Erythroblast (primary cell): ENCODE measurements at regions not wholly inside any gene's neighbourhood (a gene's known extent, or its start where the extent isn't known, plus 50 kb on each side); places are given as distances from the start of the nearest gene placed in this dataset.
"Not testable (repeated sequence)": the region's sequence is repeated elsewhere in the genome, so short reads cannot be mapped to it uniquely, and the experiment has no call there.

Experiments used
- DNase-seq, 2 experiments: peaks; one replicate each; lab custom pipeline; 2025; lab: John Stamatoyannopoulos, UW
- GATA1 ChIP-seq: IDR thresholded peaks from 2 replicates; pipeline ENCODE4 v1.6.1; 2011; ENCODE audit warnings: low read depth, mild to moderate bottlenecking, control low read depth, low read length, moderate library complexity
- POLR2A ChIP-seq: IDR thresholded peaks from 2 replicates; pipeline ENCODE4 v1.6.1; 2011; ENCODE audit warnings: mild to moderate bottlenecking, low read length

DNA sequence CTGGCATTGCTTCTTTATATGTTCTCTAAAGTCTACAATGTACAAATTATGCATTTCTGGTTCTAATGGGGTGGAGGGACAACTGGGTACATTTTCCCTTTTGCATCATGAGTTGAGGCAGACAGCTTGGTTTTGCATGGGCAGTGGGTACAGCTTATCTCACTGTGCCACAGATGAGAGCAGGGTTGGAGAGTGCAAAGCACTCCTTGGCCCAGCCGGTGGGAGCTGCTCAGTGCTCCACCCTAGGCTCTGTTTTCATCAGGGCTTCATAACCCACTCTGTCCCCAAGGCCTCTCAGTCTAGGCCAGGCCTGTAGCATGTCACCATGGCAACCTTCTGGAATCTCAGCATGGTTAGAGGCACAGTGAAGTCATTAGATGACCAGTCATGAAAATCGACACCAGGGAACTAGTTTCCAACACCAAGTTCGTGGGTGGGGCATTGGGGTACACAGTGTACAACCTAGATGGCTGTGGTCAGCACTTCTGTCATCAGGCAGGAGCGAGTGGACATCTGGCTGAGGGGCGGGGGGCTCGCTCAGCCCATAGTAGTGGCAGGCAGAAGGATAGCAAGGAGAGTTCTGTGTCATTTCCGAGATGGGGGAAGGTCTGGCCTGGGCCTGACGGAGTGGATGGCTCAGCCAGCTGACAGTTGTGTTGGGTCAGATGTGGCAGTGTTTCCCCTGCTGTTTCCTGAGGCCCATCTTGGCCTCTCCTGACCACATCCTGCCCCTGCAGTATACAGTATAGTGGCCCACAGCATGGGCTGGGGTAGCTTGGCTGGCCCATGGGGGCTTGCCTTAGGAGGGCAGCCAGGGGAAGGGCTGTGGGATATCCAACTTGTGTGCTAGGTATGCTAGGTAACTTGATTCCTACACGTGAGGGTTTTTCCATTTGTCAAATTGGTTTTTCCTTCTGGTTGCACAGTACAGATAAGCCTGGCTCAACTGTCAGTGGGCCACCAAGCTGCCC is 75.7 kb upstream of the PRR23C start:
- TF ChIP-seq GATA1 (no peak), POLR2A (no peak)
- DNase-seq, result no peak

- DNase-seq, result peak; percentile 64 to 71
- TF ChIP-seq POLR2A (peak; percentile 29), GATA1 (no peak)
Measured at GRCh38 chr3:139121513-139122220, 77.0 kb upstream of the PRR23C start.

DNA sequence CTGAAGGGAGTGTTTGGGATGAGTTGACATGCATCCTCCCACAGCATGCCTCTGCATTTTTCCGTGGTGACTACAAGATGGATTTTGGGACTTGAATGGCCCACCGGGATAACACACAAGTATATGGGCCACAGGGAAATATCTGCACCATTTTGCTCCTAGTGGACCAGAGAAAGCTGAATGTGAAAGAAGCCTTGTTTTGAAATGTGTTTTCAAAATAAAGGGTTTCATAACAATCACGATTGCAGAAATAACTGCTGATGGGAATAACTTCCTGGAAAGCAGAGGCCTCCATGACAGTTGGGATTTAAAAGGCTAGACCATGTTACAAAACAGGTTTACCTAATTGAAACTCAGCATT is 77.5 kb upstream of the PRR23C start:
- no peak for DNase-seq
- no peak for TF ChIP-seq GATA1
- no peak for TF ChIP-seq POLR2A

DNA sequence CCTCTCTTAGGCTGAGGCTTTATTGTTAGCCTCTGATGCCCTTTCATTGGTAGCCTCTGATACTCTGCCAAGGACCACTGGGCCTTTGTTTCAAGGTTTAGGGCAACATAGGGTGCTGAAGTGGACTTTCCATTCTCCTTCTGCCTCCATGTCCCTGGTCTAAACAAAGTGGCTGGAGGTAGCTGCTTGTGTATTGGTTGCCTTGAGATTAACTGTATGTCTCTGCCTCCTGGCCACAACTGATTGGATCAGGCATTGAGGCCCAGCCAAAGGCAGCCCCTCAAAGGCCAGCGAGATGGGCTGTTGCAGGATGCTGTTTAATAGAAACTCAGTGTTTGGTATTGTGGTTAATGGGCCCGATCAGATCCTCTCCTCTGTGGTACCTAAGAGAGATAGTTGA is 77.9 kb upstream of the PRR23C start:
- TF ChIP-seq POLR2A, result no peak
- no peak for TF ChIP-seq GATA1

GRCh38 chr3:139123377-139124095 is 78.8 kb upstream of the PRR23C start:
- TF ChIP-seq GATA1, result no peak
- no peak for TF ChIP-seq POLR2A

More for the DNA sequence above, 77.9 kb upstream of the PRR23C start:
- DNase-seq, result no peak

GRCh38 chr3:139124197-139124596 is 79.5 kb upstream of the PRR23C start:
- TF ChIP-seq POLR2A (no peak), GATA1 (no peak)
- no peak for DNase-seq

More at GRCh38 chr3:139123377-139124095, 78.8 kb upstream of the PRR23C start:
- no peak for DNase-seq

- TF ChIP-seq GATA1, result no peak
- DNase-seq, result peak; percentile 43 to 57
Measured at GRCh38 chr3:139127101-139127500, 82.4 kb upstream of the PRR23C start.

DNA sequence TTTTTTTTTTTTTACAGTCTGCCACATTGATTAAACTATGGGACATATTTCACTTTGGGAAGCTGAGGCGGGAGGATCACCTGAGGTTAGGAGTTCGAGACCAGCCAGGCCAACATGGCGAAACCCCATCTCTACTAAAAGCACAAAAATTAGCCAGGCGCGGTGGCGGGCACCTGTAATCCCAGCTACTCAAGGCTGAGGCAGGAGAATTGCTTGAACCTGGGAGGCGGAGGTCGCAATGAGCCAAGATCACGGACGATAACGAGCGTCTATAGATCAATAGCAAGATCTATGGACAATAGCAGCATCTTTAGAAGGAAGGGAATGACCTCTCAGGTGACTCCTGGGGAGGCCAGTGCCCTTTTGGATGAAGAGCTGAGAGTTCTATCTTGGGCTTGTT is 82.9 kb upstream of the PRR23C start:
- DNase-seq, result not testable (repeated sequence)

GRCh38 chr3:139128803-139129202 is 84.1 kb upstream of the PRR23C start:
- TF ChIP-seq POLR2A (no peak), GATA1 (no peak)

GRCh38 chr3:139129892-139130291 is 85.2 kb upstream of the PRR23C start:
- no peak for DNase-seq
- TF ChIP-seq GATA1 (no peak), POLR2A (no peak)

More at GRCh38 chr3:139128803-139129202, 84.1 kb upstream of the PRR23C start:
- DNase-seq, result no peak

DNA sequence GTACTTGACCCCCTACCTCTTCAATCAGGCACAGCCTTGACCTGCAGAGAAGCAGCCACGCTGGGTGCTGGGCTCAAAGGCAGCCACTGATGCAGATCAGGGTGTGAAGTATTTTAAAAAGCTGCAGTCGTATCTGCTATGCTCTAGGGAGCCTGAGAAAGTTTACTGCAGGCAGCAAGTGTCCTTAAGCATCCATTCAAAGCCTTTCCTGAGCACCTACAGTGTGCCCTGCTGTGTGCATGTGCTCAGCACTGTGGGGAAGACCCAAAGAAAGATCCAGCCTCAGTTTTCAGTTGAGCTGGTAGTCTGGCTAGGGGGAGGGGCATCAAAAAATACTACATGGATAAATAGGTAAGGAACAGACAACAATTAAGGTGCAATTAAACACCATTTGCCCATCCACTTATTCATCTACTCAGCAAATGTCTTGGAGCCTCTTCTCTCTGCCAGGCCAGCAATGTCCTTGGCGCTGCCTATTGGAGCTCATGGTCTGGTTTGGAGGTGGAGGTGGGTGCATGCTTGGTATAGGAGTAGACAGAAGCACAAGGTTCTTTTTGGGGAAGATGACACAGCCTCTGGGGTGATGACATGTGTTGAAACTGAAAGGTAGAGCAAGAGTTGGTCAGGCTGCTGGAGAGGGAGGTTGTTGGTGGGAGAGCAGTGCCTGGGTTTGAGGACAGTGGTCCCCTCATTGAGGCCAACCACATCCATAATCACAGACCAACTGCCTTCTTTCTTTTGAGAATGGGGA is 85.9 kb upstream of the PRR23C start:
- TF ChIP-seq GATA1 (no peak), POLR2A (no peak)
- no peak for DNase-seq

DNA sequence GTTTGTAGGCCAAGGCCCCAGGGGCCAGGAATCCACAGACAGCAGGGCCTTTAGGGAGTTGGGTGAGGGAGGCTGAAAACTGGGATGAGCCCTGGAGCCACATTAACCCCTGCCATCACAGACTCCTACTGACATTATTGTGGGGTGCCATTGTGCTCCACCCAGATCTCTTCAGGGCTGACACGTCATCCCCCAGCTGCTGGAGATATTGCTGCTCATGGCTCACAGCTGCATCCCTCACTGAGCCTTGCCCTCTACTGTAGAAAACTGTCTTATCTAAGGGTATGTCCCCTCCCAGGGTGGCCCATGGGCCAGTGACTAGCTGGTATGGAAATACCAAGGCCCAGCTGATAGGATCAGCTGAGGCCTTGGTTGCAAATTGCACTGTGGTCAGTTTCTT is 87.3 kb upstream of the PRR23C start:
- TF ChIP-seq GATA1, result no peak
- TF ChIP-seq POLR2A, result no peak
- DNase-seq, result no peak

DNA sequence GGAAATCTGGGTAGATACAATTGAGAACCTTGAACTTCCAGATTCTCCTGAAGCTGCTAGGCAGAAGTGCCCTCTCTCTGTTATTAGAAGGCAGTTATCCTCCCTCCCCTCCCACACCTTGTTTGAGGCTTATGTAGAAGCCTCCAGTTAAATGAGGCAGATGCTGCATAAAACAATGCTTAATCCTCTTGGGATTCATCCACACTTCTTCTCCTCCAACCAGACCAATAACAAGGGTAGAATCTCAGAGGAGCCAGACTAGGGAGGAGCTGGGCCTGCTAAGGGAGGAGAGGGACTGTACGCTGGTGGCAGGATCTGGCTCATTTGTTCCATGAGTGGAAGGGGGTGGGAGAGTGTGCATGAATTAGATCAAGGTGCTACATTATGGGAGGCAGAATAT is 88.3 kb upstream of the PRR23C start:
- DNase-seq, result no peak

More for the DNA sequence above, 88.3 kb upstream of the PRR23C start:
- no peak for TF ChIP-seq POLR2A
- TF ChIP-seq GATA1, result no peak
